HPDE6-E6E7 (cell line): ENCODE measurements at regions not wholly inside any gene's neighbourhood (a gene's known extent, or its start where the extent isn't known, plus 50 kb on each side); places are given as distances from the start of the nearest gene placed in this dataset.
"Not testable (repeated sequence)": the region's sequence is repeated elsewhere in the genome, so short reads cannot be mapped to it uniquely, and the experiment has no call there.

Experiments used
- DNase-seq: peaks from one replicate; pipeline ENCODE4 v3.0.0; 2011; ENCODE audit warnings: missing footprints; ENCODE audit errors: extremely low spot score

DNA sequence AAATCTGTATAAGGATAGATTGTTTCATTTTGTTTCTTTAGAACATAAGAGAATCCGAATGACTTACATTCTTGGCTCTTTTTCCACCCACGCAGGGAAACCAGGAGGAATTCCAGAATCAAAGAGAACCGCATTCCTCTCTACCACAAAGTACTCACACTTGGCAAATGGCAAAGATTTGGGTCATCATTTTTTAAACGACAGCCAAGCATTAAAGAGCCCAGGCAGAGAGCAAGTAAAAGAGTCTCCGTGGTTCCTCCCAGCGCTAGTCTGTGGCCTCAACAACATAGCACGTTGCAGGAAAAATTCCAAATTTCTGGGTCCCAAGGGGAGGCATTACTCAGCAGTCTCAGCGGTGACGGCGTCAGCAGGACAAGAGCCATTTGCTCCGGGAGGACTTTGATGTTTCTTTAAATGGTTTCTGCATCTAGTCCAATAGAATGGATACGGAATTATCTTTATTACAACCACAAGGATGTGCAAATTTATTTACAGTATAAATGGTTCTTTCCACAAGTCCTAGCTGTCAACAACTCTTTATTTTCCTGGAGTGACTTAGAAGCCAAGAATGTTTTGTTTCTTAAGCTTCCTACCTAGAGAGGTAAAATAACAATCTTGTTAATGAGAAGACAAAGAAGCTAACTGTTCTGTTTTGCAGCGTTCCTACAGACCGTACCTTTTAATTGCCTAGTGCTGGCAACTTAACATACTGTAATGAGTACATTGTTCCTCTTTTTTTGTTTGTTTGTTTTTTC lies 232.5 kb downstream of the SKIDA1 start:
- DNase-seq = peak; percentile 7

GRCh38 chr10:21290499-21291160 lies 234.9 kb downstream of the SKIDA1 start:
- DNase-seq = no peak

DNA sequence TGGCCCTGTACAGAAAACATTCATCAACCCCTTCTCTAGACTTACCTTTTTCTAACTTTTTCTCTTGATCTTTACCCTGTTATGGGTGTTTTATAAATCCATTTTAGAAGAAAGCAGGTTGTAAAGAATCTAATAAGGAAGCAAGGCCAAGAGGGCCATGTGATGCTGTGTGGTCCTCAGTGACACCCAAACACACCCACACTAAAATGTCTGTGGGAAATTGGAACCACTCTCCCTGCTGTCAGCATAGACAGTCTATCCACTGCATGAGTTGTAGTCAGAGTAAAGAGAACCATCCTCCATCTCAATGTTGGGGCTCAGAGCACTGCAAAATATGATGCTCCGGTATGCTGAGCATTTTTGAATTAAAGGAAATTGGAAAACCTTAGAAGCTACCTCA lies 235.5 kb downstream of the SKIDA1 start:
- DNase-seq = no peak

DNA sequence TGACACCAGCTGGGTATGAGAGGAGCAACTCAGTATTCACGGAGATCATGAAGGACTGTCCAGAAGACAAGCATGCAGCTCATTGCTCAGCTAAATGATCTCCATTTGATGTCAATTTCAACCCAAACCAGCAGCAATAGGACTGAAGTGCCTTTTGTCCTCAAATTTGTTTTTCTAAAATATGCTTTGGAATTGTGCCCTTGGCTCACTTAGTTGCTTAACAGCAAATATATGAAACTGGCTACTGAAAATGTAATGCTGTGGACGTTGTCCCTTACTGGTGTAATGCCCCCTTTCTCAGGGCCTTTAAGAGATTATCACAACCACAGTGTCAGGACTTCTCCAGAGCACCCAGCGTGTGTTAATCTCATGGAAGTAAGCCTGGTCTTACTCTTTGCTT lies 236.2 kb downstream of the SKIDA1 start:
- DNase-seq = no peak

DNA sequence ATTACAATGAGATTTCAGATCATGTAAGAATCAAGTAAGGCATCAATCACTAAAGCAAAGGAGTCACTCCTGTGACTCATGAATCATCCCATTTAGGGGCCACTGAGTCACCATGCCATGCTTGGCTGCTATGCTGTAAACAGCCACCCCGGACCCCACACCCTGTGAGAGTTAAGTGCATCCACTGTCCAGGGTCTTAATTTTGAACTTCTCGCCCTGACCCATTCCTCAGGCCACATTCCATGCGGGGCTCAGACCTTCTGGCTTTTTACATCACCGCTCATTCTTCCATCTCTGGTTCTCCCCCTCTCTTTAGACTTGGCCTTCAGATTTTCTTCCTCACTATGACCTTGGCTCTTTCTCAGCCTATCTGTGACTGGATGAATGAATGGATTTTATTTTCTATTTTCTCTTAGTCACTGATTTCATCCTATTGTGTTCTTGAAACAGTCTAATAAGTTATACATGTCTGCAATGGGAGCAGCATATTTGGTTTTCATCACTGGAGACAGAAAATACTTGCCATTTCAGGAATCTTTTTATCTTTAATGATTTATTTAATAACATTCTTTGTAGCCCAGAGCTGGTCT lies 239.6 kb downstream of the SKIDA1 start:
- DNase-seq = no peak

DNA sequence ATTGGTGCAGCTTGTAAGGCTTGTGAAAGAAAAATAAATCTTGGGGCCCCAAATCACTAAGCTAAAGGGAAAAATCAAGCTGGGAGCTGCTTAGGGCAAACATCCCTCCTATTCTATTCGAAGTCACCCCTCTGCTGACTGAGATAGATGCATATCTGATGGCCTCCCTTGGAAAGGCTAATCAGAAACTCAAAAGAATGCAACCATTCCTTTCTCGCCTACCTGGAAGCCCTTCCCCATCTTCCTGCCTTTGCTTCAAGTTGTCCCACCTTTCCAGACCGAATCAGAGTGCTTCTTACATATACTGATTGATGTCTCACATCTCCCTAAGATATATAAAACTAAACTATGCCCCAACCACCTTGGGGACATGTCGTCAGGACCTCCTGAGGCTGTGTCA lies 240.3 kb downstream of the SKIDA1 start:
- DNase-seq = no peak

GRCh38 chr10:21284301-21284700 lies 241.2 kb downstream of the SKIDA1 start:
- DNase-seq = no peak

GRCh38 chr10:21283053-21283452 lies 242.4 kb downstream of the SKIDA1 start:
- DNase-seq = not testable (repeated sequence)

GRCh38 chr10:21281765-21282484 lies 243.6 kb downstream of the SKIDA1 start:
- no peak for DNase-seq

DNA sequence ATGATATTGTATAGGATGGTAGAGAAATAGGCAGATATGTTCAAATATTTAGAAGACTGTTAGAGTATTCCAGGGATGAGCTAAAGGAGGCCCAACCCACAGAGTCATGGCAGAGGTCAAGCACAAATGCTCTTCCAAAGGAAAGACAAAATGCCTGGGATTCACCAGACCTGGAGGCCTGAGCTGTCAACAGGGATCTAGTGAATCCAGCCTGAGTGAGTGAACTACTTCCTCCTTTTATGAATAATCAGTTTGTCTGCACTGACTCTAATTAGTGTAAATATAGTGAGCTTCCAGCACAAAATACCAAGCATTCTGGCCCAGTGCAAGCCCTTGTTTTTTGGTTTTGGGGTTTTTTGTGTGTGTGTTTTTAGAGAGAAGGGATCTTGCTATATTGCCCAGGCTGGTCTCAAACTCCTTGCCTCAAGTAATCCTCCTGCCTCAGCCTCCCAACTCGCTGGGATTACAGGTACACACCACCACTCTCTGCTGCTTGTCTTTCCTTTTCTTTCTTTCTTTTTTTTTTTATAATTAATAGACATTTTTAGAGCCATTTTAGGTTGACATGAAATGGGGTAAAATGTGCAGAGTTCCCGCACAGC lies 244.4 kb downstream of the SKIDA1 start:
- DNase-seq = no peak

- no peak for DNase-seq
Measured at GRCh38 chr10:21280037-21280436, 245.4 kb downstream of the SKIDA1 start.

- DNase-seq = no peak
Measured at GRCh38 chr10:21279217-21279575, 246.3 kb downstream of the SKIDA1 start.

GRCh38 chr10:21278491-21279216 lies 246.8 kb downstream of the SKIDA1 start:
- DNase-seq = peak; percentile 22

GRCh38 chr10:21273400-21273968 lies 252.0 kb downstream of the SKIDA1 start:
- no peak for DNase-seq

DNA sequence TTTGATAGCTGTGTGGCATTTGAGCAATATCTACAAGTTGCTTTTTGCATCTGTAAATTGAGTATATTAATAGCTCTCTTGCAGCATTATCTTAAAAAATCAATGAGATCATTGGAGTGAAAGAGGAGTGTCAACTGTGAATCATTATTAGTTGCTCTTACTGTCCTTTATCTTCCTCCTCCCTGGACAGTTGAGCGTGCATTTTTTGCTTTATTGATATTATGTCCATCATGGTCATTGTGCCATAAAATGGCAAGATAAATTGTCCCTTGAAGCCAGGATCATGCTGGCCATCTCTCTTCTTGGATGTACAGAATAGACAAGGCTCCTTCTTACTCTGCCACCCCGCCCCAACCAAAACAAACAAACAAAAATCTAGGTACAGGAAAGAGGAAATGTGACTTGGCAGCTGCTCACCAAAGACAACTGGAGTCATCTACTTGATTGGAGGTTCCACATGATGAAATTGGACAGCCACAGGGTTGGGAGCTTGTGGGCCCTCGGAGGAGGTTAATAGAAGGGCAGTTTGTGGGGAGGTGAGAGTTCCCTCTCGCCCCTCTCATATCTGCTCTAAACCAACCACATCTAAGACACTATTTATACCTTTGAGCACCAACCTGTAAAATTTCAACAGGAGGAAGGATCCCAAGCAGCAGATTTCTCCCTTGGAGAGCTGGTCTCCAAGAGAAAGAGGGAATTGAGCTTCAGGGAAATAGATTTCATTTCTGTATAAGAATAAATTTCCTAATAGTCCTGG lies 252.7 kb downstream of the SKIDA1 start:
- no peak for DNase-seq

GRCh38 chr10:21270976-21271375 lies 254.5 kb downstream of the SKIDA1 start:
- DNase-seq = no peak

GRCh38 chr10:21269289-21269688 lies 256.2 kb downstream of the SKIDA1 start:
- no peak for DNase-seq

GRCh38 chr10:21265622-21266021 lies 259.9 kb downstream of the SKIDA1 start:
- no peak for DNase-seq

DNA sequence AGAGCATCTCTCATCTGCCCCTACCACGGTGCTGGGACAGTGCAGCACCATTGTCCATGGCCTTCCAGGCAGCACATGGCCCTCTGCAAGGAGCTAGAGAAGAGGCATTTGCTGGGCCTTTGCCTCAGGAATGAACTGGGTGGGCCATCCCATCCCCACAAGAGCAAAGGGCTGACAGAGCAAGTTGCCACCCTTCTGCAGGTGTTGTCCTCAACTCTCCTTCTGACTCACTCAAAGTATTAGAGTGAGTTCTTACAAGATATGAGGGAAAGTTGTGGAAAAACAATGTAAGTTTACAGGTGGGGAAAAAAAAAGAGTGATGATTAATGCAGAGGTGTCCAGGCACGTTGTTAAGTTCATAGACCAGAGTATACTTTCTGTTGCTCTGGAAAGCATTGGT lies 261.2 kb downstream of the SKIDA1 start:
- DNase-seq = peak; percentile 37

GRCh38 chr10:21263839-21264238 lies 261.6 kb downstream of the SKIDA1 start:
- DNase-seq = no peak
